ENCODE measurements at regions not wholly inside any gene's neighbourhood (a gene's known extent, or its start where the extent isn't known, plus 50 kb on each side); places are given as distances from the start of the nearest gene placed in this dataset.
"Not testable (repeated sequence)": the region's sequence is repeated elsewhere in the genome, so short reads cannot be mapped to it uniquely, and the experiment has no call there.

DNA sequence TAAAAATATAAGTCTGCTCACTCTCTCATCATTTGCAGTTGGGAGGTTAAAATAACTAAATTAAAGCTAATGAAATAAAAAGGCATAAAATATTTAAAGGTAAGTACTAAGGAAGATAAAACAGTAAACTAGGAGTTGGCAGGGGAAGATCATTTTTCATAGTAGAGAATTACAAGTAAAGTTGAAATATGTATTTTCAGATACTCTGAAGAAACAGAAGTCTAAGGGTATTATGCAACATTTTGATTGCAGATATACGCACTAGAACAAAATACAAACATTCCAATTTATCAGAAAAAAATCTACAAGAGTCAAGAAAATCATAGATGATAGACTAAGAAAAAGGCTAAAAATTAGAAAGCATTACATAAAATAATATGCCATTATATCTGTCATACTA is 167.6 kb upstream of the CTAGE1 start:
- H3K4me3 Mint-ChIP-seq: no peak overlapping the region
- H3K36me3 Mint-ChIP-seq: no peaks in the 10 kb centered on the region
- no peak for ATAC-seq (ENCODE audit: low read depth)
- no peak overlapping the region for H3K27ac Mint-ChIP-seq
- no peak for DNase-seq
- peaks cover 1% of the 10 kb centered on the region for H3K9me3 Mint-ChIP-seq
- no peaks in the 10 kb centered on the region for H3K4me1 Mint-ChIP-seq
- POLR2A ChIA-PET: no interaction called here
- peaks cover 3% of the 10 kb centered on the region for H3K27me3 Mint-ChIP-seq

DNA sequence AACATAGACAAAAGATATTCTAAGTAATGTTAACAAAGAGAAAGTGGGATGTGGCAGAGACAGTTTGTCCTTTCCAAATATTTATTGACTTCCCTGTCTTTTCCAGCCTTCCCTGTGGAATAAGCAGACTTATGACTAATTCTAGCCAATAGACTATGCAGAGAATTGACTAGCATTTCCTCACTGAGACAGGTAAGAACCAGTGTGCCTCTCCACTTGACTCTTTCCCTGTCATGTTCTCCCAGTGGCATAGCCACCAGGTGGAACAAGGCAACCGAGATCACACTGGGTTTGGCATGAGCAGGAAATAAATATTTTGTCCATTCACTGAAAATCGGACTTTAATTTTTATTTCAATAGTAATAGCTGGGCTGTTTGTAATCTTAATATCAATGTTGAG is 168.1 kb upstream of the CTAGE1 start:
- H3K4me3 Mint-ChIP-seq: no peak overlapping the region
- POLR2A ChIA-PET: no interaction called here
- peaks cover 3% of the 10 kb centered on the region for H3K27me3 Mint-ChIP-seq
- no peak overlapping the region for H3K27ac Mint-ChIP-seq
- no peaks in the 10 kb centered on the region for H3K9me3 Mint-ChIP-seq
- ATAC-seq (ENCODE audit: low read depth) (no peak), DNase-seq (no peak)
- no peaks in the 10 kb centered on the region for H3K4me1 Mint-ChIP-seq
- no peaks in the 10 kb centered on the region for H3K36me3 Mint-ChIP-seq

DNA sequence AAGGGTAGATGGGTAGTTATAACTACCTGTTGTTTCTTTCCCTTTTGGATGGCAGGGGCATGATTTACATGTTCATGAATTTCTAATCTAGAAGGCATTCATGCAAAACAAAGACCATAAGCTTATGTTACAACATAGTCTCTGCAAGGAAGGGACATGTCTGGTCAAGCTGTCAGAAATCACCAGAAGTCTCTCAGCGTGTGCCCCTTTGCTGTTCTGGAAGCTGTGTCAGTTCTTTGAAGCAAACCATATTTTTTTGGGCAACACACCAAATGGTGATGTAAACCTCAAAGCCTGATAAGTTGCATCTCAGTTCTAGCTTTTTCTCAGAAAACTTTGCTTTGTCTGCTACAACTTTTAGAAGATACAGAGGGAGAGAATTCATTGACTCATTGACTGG is 173.5 kb upstream of the CTAGE1 start:
- no peak overlapping the region for H3K4me3 Mint-ChIP-seq
- ATAC-seq (ENCODE audit: low read depth) (no peak), DNase-seq (no peak)
- H3K27me3 Mint-ChIP-seq: peaks cover 2% of the 10 kb centered on the region
- POLR2A ChIA-PET: no interaction called here
- H3K27ac Mint-ChIP-seq: no peak overlapping the region
- no peaks in the 10 kb centered on the region for H3K9me3 Mint-ChIP-seq
- no peaks in the 10 kb centered on the region for H3K4me1 Mint-ChIP-seq
- H3K36me3 Mint-ChIP-seq: no peaks in the 10 kb centered on the region

DNA sequence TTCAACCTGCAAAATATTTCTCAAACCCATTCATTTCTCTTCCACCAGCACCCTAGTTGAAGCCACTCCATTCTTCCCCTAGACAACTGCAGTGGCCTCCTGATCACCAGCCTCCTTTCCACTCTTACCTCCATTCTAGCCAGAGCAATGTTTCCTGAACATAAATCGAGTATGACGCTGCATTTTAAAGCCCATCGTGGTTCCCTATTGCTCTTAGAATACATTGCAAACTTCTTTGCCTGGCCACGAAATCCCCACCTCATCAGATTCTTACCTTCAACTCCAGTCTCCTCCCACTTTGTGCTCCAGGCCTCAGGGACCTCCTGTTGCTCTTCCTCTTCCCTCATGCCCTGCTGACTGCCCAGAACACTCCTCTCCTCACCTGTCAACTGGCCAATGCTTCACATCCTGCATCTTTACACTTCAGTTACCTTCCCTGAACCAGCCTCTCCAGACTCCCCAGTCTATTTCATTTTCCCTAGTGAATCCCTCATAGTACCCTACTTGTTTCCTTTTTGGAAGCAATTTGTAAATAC is 176.5 kb upstream of the CTAGE1 start:
- POLR2A ChIA-PET: no interaction called here
- ATAC-seq (ENCODE audit: low read depth) (no peak), DNase-seq (no peak)
- Mint-ChIP-seq H3K27me3 (peaks cover 2% of the 10 kb centered on the region), H3K4me3 (no peak overlapping the region), H3K36me3 (no peaks in the 10 kb centered on the region), H3K27ac (no peak overlapping the region), H3K9me3 (no peaks in the 10 kb centered on the region), H3K4me1 (no peaks in the 10 kb centered on the region)

DNA sequence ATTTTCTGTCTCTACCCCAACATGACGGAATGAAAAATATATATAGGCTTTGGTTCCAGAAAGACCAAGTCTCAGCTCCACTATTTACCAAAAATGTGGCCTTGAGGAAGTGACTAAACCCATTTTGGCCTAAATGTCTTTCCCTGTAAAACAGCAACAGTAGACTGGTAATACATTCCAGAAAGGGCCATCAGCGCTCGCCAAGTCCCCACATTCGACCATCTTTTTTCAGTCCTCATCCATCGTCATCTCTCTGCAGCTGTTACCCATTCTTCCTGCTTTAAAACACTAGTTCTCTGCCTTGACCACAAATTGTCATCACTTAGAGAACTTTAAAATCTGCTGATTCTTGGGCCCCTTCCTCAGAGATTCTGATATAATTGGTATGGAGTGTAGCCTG is 183.8 kb upstream of the CTAGE1 start:
- Mint-ChIP-seq H3K4me3 (no peak overlapping the region), H3K4me1 (no peaks in the 10 kb centered on the region), H3K27me3 (no peaks in the 10 kb centered on the region), H3K36me3 (no peaks in the 10 kb centered on the region), H3K9me3 (no peaks in the 10 kb centered on the region), H3K27ac (no peak overlapping the region)
- POLR2A ChIA-PET: no interaction called here
- ATAC-seq (ENCODE audit: low read depth) (no peak), DNase-seq (no peak)

DNA sequence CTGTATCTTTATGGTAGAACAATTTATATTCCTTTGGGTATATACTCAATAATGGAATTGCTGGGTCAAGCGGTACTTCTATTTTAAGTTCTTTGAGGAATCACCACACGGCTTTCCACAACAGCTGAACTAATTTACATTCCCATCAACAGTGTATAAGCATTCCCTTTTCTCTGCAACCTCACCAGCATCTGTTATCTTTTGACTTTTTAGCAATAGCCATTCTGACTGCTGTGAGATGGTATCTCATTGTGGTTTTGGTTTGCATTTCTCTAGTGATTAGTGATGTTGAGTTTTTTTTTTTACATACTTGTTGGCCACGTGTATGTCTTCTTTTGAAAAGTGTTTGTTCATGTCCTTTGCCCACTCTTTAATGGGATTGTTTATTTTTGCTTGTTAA is 184.7 kb upstream of the CTAGE1 start:
- DNase-seq; H3K4me1 Mint-ChIP-seq; POLR2A ChIA-PET; H3K27me3 Mint-ChIP-seq; H3K27ac Mint-ChIP-seq; ATAC-seq (ENCODE audit: low read depth); H3K36me3 Mint-ChIP-seq; H3K4me3 Mint-ChIP-seq; H3K9me3 Mint-ChIP-seq: not testable (repeated sequence)

DNA sequence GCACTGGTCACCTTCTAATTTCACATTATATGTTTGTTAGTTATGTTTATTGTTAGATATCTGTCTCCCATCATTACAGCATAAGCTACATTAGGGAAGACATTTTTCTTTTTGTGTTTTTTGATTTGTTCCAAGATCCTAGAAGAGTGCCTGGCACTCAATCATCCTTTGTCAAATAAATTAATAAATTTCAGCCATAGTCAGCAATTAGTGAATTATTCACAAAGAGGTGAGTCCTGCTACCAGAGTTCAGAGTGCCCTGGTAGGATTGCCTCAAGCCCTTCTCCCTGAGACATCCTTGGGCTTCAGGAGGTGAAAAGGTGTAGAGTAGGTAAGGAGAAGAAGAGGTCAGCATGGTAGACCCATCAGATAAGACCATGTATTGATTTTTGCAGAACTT is 186.2 kb upstream of the CTAGE1 start:
- POLR2A ChIA-PET: no interaction called here
- H3K36me3 Mint-ChIP-seq: no peaks in the 10 kb centered on the region
- H3K27me3 Mint-ChIP-seq: no peaks in the 10 kb centered on the region
- H3K9me3 Mint-ChIP-seq: no peaks in the 10 kb centered on the region
- no peaks in the 10 kb centered on the region for H3K4me1 Mint-ChIP-seq
- DNase-seq (no peak), ATAC-seq (ENCODE audit: low read depth) (no peak)
- H3K4me3 Mint-ChIP-seq: no peak overlapping the region
- H3K27ac Mint-ChIP-seq: no peak overlapping the region

DNA sequence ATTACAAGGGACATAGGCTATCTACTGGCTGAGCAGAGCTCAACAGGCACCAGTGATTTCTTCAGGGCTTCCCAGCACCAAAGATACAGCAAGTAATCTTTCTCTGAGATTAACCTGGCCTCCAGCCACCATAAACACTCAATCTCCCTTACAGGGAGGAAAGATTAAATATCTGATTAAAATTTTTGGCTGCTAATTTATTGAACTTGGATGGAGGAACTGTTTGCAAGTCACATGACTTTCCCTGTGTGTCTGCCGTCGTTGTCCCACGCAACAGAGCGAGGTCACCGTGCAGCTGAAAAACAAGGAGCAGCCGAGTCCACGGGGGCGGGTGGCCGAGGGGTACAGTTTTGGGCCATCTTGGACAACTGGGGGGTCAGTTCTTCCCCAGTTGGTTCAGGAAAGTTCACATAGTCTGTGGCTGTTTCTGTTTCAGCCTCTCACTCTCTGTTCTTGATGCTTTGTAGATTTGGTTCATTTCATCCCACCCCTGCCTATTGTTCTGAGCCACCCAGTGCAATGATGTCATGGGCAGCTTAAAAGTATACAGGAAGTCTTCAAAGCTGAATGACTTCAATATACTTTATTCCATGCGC is 186.8 kb upstream of the CTAGE1 start:
- no peak for DNase-seq

DNA sequence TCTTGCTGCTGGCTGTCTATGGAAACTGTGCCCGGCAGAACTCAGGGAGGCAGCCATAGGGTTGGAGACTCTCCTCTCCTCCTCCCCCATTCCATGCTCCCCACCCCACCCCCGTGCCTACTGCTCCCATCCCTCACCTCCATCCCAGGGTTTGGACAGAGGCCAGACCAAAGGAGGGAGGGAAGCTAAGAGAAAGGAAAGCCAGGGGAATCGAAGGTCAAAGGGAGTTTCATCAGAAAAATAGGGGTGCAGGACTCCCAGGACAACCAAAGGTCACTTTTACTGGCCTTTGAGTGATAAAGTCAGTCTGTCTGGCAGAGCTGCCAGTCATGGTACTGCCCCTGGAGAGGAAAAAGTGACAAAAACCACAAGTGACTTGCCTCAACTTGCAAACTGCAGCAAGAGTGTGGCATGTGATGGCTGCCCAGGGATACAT is 187.3 kb upstream of the CTAGE1 start:
- POLR2A ChIA-PET: no interaction called here
- no peak overlapping the region for H3K4me3 Mint-ChIP-seq

More for the DNA sequence above, 186.8 kb upstream of the CTAGE1 start:
- Mint-ChIP-seq H3K36me3 (no peaks in the 10 kb centered on the region), H3K4me3 (no peak overlapping the region), H3K4me1 (no peaks in the 10 kb centered on the region), H3K27ac (no peak overlapping the region), H3K9me3 (no peaks in the 10 kb centered on the region), H3K27me3 (no peaks in the 10 kb centered on the region)
- POLR2A ChIA-PET: no interaction called here
- ATAC-seq (ENCODE audit: low read depth): no peak

DNA sequence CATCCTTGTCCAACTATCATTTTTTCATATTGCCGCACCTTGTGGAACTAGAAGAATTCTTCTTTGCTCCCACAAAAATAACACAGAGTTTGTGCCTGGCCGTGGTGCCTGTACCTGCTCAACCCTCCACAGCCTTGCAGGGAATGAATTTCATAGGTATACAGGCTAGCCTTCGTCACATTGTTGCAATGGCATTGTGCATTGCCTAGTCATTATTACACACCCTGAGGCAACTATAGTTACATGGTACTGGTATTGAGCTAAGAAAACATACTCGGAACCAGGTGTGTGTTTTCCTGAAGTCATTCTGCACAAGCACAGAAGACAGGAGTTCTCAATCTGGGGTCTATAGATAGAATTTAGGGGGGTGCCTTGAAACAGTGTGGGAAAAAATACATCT is 188.0 kb upstream of the CTAGE1 start:
- no peaks in the 10 kb centered on the region for H3K36me3 Mint-ChIP-seq

More for the DNA sequence above, 187.3 kb upstream of the CTAGE1 start:
- Mint-ChIP-seq H3K36me3 (no peaks in the 10 kb centered on the region), H3K27me3 (no peaks in the 10 kb centered on the region), H3K9me3 (no peaks in the 10 kb centered on the region), H3K27ac (no peak overlapping the region), H3K4me1 (no peaks in the 10 kb centered on the region)
- ATAC-seq (ENCODE audit: low read depth) (no peak), DNase-seq (no peak)

DNA sequence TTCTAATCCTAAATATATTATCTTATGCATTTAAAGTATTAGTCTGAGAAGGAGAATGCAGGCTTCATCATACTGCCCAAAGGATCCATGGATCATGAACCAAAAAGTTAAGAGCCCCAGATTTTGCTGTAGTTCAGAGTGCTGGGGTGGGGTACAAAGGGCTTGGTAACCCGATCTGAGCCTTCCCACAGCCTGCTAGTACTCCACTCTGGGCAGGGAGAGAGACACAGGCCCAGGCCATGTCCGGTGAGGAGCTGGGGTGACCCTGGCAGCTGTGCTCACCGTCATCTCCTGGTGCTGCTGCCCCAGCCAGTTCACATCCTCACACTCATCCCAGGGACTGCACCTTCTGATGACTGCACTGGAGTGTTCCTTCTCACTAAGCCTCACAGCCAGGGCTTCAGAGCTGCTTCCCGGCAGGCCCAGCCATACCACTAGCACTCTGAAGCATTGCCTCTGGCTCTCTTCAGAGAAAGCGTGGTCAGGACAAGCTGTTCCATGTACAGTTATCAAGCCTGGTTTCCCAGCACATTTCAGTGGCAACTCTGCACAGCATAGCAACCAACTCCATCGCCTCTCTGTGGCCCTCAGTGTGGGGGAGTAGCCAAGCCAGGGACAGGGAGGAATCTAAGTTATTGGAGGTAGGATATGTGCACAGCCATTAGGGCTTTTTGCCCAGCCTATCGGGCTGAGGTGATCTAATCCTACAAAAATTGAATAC is 189.0 kb upstream of the CTAGE1 start:
- H3K9me3 Mint-ChIP-seq: no peaks in the 10 kb centered on the region
- POLR2A ChIA-PET: no interaction called here
- ATAC-seq (ENCODE audit: low read depth) (no peak), DNase-seq (no peak)
- H3K4me1 Mint-ChIP-seq: no peaks in the 10 kb centered on the region
- H3K36me3 Mint-ChIP-seq: no peaks in the 10 kb centered on the region
- H3K27ac Mint-ChIP-seq: no peak overlapping the region
- no peak overlapping the region for H3K4me3 Mint-ChIP-seq
- no peaks in the 10 kb centered on the region for H3K27me3 Mint-ChIP-seq

More for the DNA sequence above, 188.0 kb upstream of the CTAGE1 start:
- Mint-ChIP-seq H3K27me3 (no peaks in the 10 kb centered on the region), H3K9me3 (no peaks in the 10 kb centered on the region), H3K4me3 (no peak overlapping the region), H3K4me1 (no peaks in the 10 kb centered on the region), H3K27ac (no peak overlapping the region)
- ATAC-seq (ENCODE audit: low read depth) (no peak), DNase-seq (no peak)
- POLR2A ChIA-PET: no interaction called here

DNA sequence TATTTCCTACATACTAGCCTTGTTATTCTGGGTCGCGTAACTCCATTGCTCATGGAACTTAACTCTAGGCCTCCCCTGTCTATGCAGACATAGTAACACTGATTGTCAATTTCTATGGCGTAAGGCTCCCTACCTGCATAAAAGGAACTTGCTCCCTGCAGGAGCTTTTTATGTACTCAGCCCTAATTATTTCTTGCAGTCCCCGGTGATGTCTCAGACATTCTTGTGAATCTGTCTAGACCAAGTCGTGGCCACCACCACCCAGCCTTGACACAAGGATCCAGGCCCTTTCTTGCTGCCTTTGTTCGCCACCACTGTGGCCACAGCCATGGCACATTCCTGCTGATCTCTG is 189.5 kb upstream of the CTAGE1 start:
- H3K27ac Mint-ChIP-seq: no peak overlapping the region
- no peaks in the 10 kb centered on the region for H3K9me3 Mint-ChIP-seq
- H3K4me1 Mint-ChIP-seq: no peaks in the 10 kb centered on the region
- DNase-seq (no peak), ATAC-seq (ENCODE audit: low read depth) (no peak)
- H3K36me3 Mint-ChIP-seq: no peaks in the 10 kb centered on the region
- no peaks in the 10 kb centered on the region for H3K27me3 Mint-ChIP-seq
- no peak overlapping the region for H3K4me3 Mint-ChIP-seq
- POLR2A ChIA-PET: no interaction called here

DNA sequence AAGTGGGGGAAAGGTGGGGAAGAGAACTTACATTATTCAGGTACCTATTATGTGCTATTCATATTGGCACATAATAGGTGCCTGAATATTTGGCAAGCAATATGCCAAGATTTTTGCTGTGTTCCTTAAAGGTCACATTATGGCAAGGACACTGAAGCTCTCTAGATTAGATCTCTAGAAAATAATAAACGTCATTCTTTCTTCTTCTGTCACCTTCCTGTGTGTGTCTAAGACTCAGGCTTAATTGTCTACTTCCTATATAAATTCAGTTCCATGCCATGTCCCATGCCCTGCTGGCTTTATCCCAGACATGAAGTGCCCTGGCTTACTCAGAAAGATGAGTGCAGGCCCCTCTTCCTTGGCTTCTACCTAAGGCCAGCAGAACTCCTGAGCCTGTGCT is 191.1 kb upstream of the CTAGE1 start:
- Mint-ChIP-seq H3K36me3 (no peaks in the 10 kb centered on the region), H3K9me3 (no peaks in the 10 kb centered on the region), H3K4me1 (no peaks in the 10 kb centered on the region), H3K27me3 (no peaks in the 10 kb centered on the region), H3K4me3 (no peak overlapping the region), H3K27ac (no peak overlapping the region)
- POLR2A ChIA-PET: no interaction called here
- DNase-seq: no peak
- ATAC-seq (ENCODE audit: low read depth): no peak

DNA sequence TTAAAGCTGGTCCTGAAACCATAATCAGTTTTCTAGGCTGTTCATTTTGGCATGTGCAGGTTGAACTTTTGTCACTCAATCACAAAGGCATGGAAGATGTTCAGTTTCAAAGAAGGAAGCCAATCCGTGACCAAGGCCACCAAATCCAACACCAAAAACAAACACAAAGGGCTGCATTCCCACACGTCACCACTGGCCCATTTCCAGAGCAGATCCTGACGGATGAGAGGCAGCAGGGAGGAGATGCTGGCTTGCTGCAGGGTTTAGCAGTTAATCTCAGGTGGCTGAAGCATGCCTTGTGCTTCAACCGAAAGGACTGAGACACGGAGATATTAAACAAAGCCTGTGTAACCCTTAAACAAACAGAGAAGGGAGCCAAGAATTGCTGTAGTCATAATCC is 191.9 kb upstream of the CTAGE1 start:
- no peak overlapping the region for H3K4me3 Mint-ChIP-seq
- no peak for ATAC-seq (ENCODE audit: low read depth)
- H3K27ac Mint-ChIP-seq: no peak overlapping the region
- H3K36me3 Mint-ChIP-seq: no peaks in the 10 kb centered on the region
- no peak for DNase-seq
- H3K27me3 Mint-ChIP-seq: no peaks in the 10 kb centered on the region
- POLR2A ChIA-PET: no interaction called here
- no peaks in the 10 kb centered on the region for H3K9me3 Mint-ChIP-seq
- H3K4me1 Mint-ChIP-seq: no peaks in the 10 kb centered on the region
